HG02938 (cell line): ENCODE measurements at regions not wholly inside any gene's neighbourhood (a gene's known extent, or its start where the extent isn't known, plus 50 kb on each side); places are given as distances from the start of the nearest gene placed in this dataset.
"Not testable (repeated sequence)": the region's sequence is repeated elsewhere in the genome, so short reads cannot be mapped to it uniquely, and the experiment has no call there.

ENCODE experiments used
- ATAC-seq: cut with Tn5 transposase; IDR thresholded peaks from one replicate; pipeline ENCODE4 v1.9.1; 2021; ENCODE audit warnings: mild to moderate bottlenecking, moderate library complexity; ENCODE audit not compliant: unreplicated experiment

GRCh38 chr21:5975719-5976118 lies 4545.7 kb upstream of the TPTE start:
- not testable (repeated sequence) for ATAC-seq

- ATAC-seq, result not testable (repeated sequence)
Observed at GRCh38 chr21:5997586-5997985, 4523.8 kb upstream of the TPTE start.

- ATAC-seq, result not testable (repeated sequence)
Observed at GRCh38 chr21:6015422-6016057, 4505.8 kb upstream of the TPTE start.

- ATAC-seq, result not testable (repeated sequence)
Observed at GRCh38 chr21:6020460-6020859, 4500.9 kb upstream of the TPTE start.

GRCh38 chr21:6020953-6021716 lies 4500.2 kb upstream of the TPTE start:
- ATAC-seq, result not testable (repeated sequence)

GRCh38 chr21:6021717-6022270 lies 4499.6 kb upstream of the TPTE start:
- ATAC-seq, result not testable (repeated sequence)

GRCh38 chr21:6023331-6023730 lies 4498.1 kb upstream of the TPTE start:
- not testable (repeated sequence) for ATAC-seq

GRCh38 chr21:6025139-6025538 lies 4496.2 kb upstream of the TPTE start:
- ATAC-seq, result not testable (repeated sequence)

GRCh38 chr21:6027497-6027896 lies 4493.9 kb upstream of the TPTE start:
- not testable (repeated sequence) for ATAC-seq

- ATAC-seq, result not testable (repeated sequence)
Observed at GRCh38 chr21:6034124-6034678, 4487.2 kb upstream of the TPTE start.

- not testable (repeated sequence) for ATAC-seq
Observed at GRCh38 chr21:6034820-6035473, 4486.4 kb upstream of the TPTE start.

- ATAC-seq, result not testable (repeated sequence)
Observed at GRCh38 chr21:6035474-6036155, 4485.8 kb upstream of the TPTE start.

GRCh38 chr21:6039224-6039623 lies 4482.2 kb upstream of the TPTE start:
- not testable (repeated sequence) for ATAC-seq

GRCh38 chr21:6040095-6040494 lies 4481.3 kb upstream of the TPTE start:
- ATAC-seq, result not testable (repeated sequence)

- not testable (repeated sequence) for ATAC-seq
Observed at GRCh38 chr21:6043430-6044275, 4477.7 kb upstream of the TPTE start.

- ATAC-seq, result not testable (repeated sequence)
Observed at GRCh38 chr21:6044695-6045094, 4476.7 kb upstream of the TPTE start.

- ATAC-seq, result not testable (repeated sequence)
Observed at GRCh38 chr21:6049930-6050329, 4471.5 kb upstream of the TPTE start.

GRCh38 chr21:6052109-6052508 lies 4469.3 kb upstream of the TPTE start:
- ATAC-seq, result not testable (repeated sequence)

- ATAC-seq, result not testable (repeated sequence)
Observed at GRCh38 chr21:6053145-6053544, 4468.2 kb upstream of the TPTE start.
